H9 (cell line): ENCODE measurements at regions not wholly inside any gene's neighbourhood (a gene's known extent, or its start where the extent isn't known, plus 50 kb on each side); places are given as distances from the start of the nearest gene placed in this dataset.

Source experiments
- DNase-seq: peaks from one replicate; pipeline ENCODE4 v3.0.0-alpha.2; 2017
- H2AFZ ChIP-seq: one replicate; pipeline ENCODE4 v1.6.1; 2013; ENCODE audit warnings: mild to moderate bottlenecking, low read length, control low read depth, moderate library complexity
- H2AK5ac ChIP-seq: 2 replicates; pipeline ENCODE4 v1.6.1; 2013; ENCODE audit warnings: low read length, control low read depth, mixed read lengths; ENCODE audit not compliant: insufficient read length
- H2BK120ac ChIP-seq: one replicate; pipeline ENCODE4 v1.6.1; 2013; ENCODE audit warnings: low read depth, mild to moderate bottlenecking, low read length, control low read depth, inconsistent platforms; ENCODE audit not compliant: poor library complexity, severe bottlenecking
- H2BK12ac ChIP-seq: 2 replicates; pipeline ENCODE4 v1.6.1; 2013; ENCODE audit warnings: low read length, control low read depth, mixed read lengths, low read depth; ENCODE audit not compliant: insufficient read length
- H2BK15ac ChIP-seq: 2 replicates; pipeline ENCODE4 v1.6.1; 2013; ENCODE audit warnings: low read depth, low read length, control low read depth
- H2BK20ac ChIP-seq: one replicate; pipeline ENCODE4 v1.6.1; 2013; ENCODE audit warnings: low read depth, mild to moderate bottlenecking, low read length, control low read depth, inconsistent platforms; ENCODE audit not compliant: poor library complexity, severe bottlenecking
- H2BK5ac ChIP-seq: 2 replicates; pipeline ENCODE4 v1.6.1; 2013; ENCODE audit warnings: low read length, control low read depth, mixed read lengths; ENCODE audit not compliant: insufficient read length
- H3K14ac ChIP-seq: 2 replicates; pipeline ENCODE4 v1.6.1; 2013; ENCODE audit warnings: low read length, control low read depth; ENCODE audit not compliant: insufficient read depth
- H3K18ac ChIP-seq: 2 replicates; pipeline ENCODE4 v1.6.1; 2013; ENCODE audit warnings: low read depth, mild to moderate bottlenecking, mixed read lengths, low read length, control low read depth; ENCODE audit not compliant: insufficient read length
- H3K23ac ChIP-seq: 2 replicates; pipeline ENCODE4 v1.6.1; 2013; ENCODE audit warnings: low read length, control low read depth, mixed read lengths, low read depth; ENCODE audit not compliant: insufficient read length
- H3K23me2 ChIP-seq: 2 replicates; pipeline ENCODE4 v1.6.1; 2013; ENCODE audit warnings: low read depth, mild to moderate bottlenecking, mixed read lengths, low read length, control low read depth; ENCODE audit not compliant: insufficient read length, poor library complexity, severe bottlenecking
- H3K27ac ChIP-seq: 2 replicates; pipeline ENCODE4 v1.5.1; 2013; ENCODE audit warnings: low read length, control low read depth, mixed read lengths, low read depth; ENCODE audit not compliant: insufficient read length
- H3K27me3 ChIP-seq: 2 replicates; pipeline ENCODE4 v1.6.1; 2013; ENCODE audit warnings: low read length, control low read depth, inconsistent platforms; ENCODE audit not compliant: insufficient read depth
- H3K4ac ChIP-seq: 2 replicates; pipeline ENCODE4 v1.6.1; 2013; ENCODE audit warnings: low read depth, mild to moderate bottlenecking, control low read depth, inconsistent platforms, low read length, moderate library complexity
- H3K4me1 ChIP-seq: 2 replicates; pipeline ENCODE4 v1.6.1; 2013; ENCODE audit warnings: low read length, control low read depth, inconsistent platforms; ENCODE audit not compliant: insufficient read depth
- H3K4me2 ChIP-seq: 2 replicates; pipeline ENCODE4 v1.6.1; 2013; ENCODE audit warnings: low read length, control low read depth, mixed read lengths; ENCODE audit not compliant: insufficient read length, insufficient read depth
- H3K56ac ChIP-seq: 2 replicates; pipeline ENCODE4 v1.6.1; 2013; ENCODE audit warnings: low read depth, mild to moderate bottlenecking, mixed read lengths, low read length, control low read depth; ENCODE audit not compliant: insufficient read length
- H3K79me1 ChIP-seq: 2 replicates; pipeline ENCODE4 v1.6.1; 2013; ENCODE audit warnings: low read depth, mild to moderate bottlenecking, moderate library complexity, low read length, control low read depth, inconsistent platforms; ENCODE audit not compliant: insufficient read depth, poor library complexity, severe bottlenecking
- H3K79me2 ChIP-seq: 2 replicates; pipeline ENCODE4 v1.6.1; 2013; ENCODE audit warnings: low read length, control low read depth, inconsistent platforms; ENCODE audit not compliant: insufficient read depth
- H3K9ac ChIP-seq: 2 replicates; pipeline ENCODE4 v1.6.1; 2013; ENCODE audit warnings: low read length, control low read depth, mixed read lengths; ENCODE audit not compliant: insufficient read length; ENCODE audit errors: extremely low read depth
- H3K9me3 ChIP-seq: one replicate; pipeline ENCODE4 v1.6.1; 2013; ENCODE audit warnings: low read depth, low read length, inconsistent platforms; ENCODE audit not compliant: control insufficient read depth
- H3T11ph ChIP-seq: one replicate; pipeline ENCODE4 v1.6.1; 2013; ENCODE audit warnings: mild to moderate bottlenecking, low read length, control low read depth, inconsistent platforms
- H4K20me1 ChIP-seq: one replicate; pipeline ENCODE4 v1.6.1; 2013; ENCODE audit not compliant: control insufficient read depth, insufficient read length, insufficient read depth
- H4K5ac ChIP-seq: 2 replicates; pipeline ENCODE4 v1.6.1; 2013; ENCODE audit warnings: low read depth, mild to moderate bottlenecking, mixed read lengths, low read length, control low read depth; ENCODE audit not compliant: insufficient read length
- H4K8ac ChIP-seq: replicated peaks from 2 replicates; pipeline ENCODE4 v1.6.1; 2013; ENCODE audit warnings: low read length, control low read depth, mixed read lengths, low read depth; ENCODE audit not compliant: insufficient read length
- H4K91ac ChIP-seq: 2 replicates; pipeline ENCODE4 v1.6.1; 2013; ENCODE audit warnings: low read depth, mild to moderate bottlenecking, moderate library complexity, mixed read lengths, low read length, control low read depth; ENCODE audit not compliant: insufficient read length
- H3K27ac Mint-ChIP-seq, 3 experiments: 2 replicates in 2 of 3; 3 replicates in 1 of 3; pipeline ENCODE4 v1.8.0; 2020 to 2021; ENCODE audit warnings: mixed read lengths in 3 of 3, mild to moderate bottlenecking in 1 of 3, moderate library complexity in 1 of 3
- H3K27me3 Mint-ChIP-seq: 2 replicates; pipeline ENCODE4 v1.8.0; 2021; ENCODE audit warnings: low read depth, mild to moderate bottlenecking, moderate library complexity, mixed read lengths
- H3K36me3 Mint-ChIP-seq, 3 experiments: 2 replicates in 2 of 3; 3 replicates in 1 of 3; pipeline ENCODE4 v1.8.0; 2020 to 2021; ENCODE audit warnings: low read depth in 3 of 3, mixed read lengths in 3 of 3; ENCODE audit not compliant: insufficient read depth in 1 of 3
- H3K4me1 Mint-ChIP-seq, 2 experiments: 2 replicates each; pipeline ENCODE4 v1.8.0; 2020; ENCODE audit warnings: mixed read lengths in 2 of 2
- H3K4me3 Mint-ChIP-seq, 2 experiments: 2 replicates in 1 of 2; 3 replicates in 1 of 2; pipeline ENCODE4 v1.8.0; 2020 to 2021; ENCODE audit warnings: mild to moderate bottlenecking in 2 of 2, mixed read lengths in 2 of 2, moderate library complexity in 1 of 2
- H3K9me3 Mint-ChIP-seq, 2 experiments: 2 replicates in 1 of 2; 3 replicates in 1 of 2; pipeline ENCODE4 v1.8.0; 2020; ENCODE audit warnings: mild to moderate bottlenecking in 2 of 2, mixed read lengths in 2 of 2, moderate library complexity in 1 of 2
- WGBS: extraction: QIAGEN DNeasy Blood & Tissue Kit; methylation state at CpG from one replicate; pipeline ENCODE4 v1.1.7; 2013; ENCODE audit warnings: missing lambda C conversion rate, low lambda C conversion rate, mixed read lengths; ENCODE audit not compliant: insufficient read length; ENCODE audit errors: extremely low coverage; 5-methylcytosine and 5-hydroxymethylcytosine counted together
- TF ChIP-seq, protein P1 (sequence below): fragments of 200-600 bp; sonication (generic); conservative IDR thresholded peaks from 3 replicates; pipeline ENCODE4 v1.8.0; 2021; ENCODE audit warnings: antibody characterized with exemption, mild to moderate bottlenecking

DNA sequence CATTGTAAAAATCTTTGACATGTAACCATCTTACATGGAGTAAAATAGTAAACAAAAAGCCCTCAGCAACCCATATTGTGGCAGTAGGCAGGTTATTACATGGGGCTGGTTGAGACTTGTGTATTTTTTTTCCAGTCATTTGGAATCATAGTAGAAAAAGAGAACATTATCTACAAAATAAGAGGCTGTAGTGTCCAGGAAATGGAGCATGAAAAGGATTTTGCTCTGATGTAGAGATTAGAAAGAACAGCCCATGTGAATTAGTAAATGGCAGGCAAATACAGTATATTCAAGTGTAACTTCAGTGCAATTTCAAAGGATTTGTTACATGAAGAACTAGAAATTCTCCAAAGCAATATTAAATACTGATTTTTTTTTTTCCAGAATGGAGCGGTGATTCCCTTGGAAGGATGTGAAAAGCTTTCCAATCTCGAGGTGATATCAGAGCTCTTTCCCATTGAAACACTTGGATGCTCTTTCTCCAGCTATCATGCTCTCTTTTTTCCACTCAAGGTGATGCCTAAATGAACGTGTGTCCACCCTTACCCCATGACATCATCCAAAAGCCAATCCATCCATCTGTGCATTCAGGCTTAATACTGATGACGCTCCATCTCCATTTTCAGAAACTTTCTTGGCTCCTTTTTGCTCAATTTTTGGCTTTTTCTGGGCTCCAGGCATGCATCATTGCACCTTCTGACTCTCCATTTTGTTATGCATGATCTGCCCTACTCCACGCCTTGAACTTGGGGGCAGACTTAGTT lies 1034.7 kb downstream of the TYW1 start:
- TF ChIP-seq, protein P1, sequence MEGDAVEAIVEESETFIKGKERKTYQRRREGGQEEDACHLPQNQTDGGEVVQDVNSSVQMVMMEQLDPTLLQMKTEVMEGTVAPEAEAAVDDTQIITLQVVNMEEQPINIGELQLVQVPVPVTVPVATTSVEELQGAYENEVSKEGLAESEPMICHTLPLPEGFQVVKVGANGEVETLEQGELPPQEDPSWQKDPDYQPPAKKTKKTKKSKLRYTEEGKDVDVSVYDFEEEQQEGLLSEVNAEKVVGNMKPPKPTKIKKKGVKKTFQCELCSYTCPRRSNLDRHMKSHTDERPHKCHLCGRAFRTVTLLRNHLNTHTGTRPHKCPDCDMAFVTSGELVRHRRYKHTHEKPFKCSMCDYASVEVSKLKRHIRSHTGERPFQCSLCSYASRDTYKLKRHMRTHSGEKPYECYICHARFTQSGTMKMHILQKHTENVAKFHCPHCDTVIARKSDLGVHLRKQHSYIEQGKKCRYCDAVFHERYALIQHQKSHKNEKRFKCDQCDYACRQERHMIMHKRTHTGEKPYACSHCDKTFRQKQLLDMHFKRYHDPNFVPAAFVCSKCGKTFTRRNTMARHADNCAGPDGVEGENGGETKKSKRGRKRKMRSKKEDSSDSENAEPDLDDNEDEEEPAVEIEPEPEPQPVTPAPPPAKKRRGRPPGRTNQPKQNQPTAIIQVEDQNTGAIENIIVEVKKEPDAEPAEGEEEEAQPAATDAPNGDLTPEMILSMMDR, result no peak
- H3K36me3 Mint-ChIP-seq, result peaks cover 0 to 13% (median 2%) of the 10 kb centered on the region in 3 experiments; a peak in 1 of 7 replicates
- H2AK5ac ChIP-seq, result no peak overlapping the region

More for the DNA sequence above, 1034.7 kb downstream of the TYW1 start:
- H2BK15ac ChIP-seq, result no peak overlapping the region
- no peak overlapping the region for H3K4me3 Mint-ChIP-seq
- H2BK5ac ChIP-seq, result no peak overlapping the region
- H2BK12ac ChIP-seq, result no peak overlapping the region
- no peaks in the 10 kb centered on the region for H3K23me2 ChIP-seq
- H3K4me1 Mint-ChIP-seq, result no peaks in the 10 kb centered on the region
- H3K79me1 ChIP-seq, result no peaks in the 10 kb centered on the region
- H3K4ac ChIP-seq, result no peak overlapping the region
- H3K79me2 ChIP-seq, result no peaks in the 10 kb centered on the region
- no peak overlapping the region for H2BK120ac ChIP-seq
- H3K23ac ChIP-seq, result no peak overlapping the region
- no peak overlapping the region for H3K9ac ChIP-seq
- no peak overlapping the region for H3K18ac ChIP-seq
- H4K5ac ChIP-seq, result no peak overlapping the region
- no peak overlapping the region for H3K14ac ChIP-seq
- no peak overlapping the region for H2BK20ac ChIP-seq
- no CpG with 5 or more reads among the region's 5 CpGs for WGBS
- no peaks in the 10 kb centered on the region for H3K9me3 ChIP-seq
- peaks cover 8 to 9% of the 10 kb centered on the region in 2 experiments; a peak in 3 of 5 replicates for H3K9me3 Mint-ChIP-seq
- no peaks in the 10 kb centered on the region for H4K20me1 ChIP-seq
- H3K27me3 Mint-ChIP-seq, result no peaks in the 10 kb centered on the region
- no peak overlapping the region for H3K4me2 ChIP-seq
- H3K27me3 ChIP-seq, result no peaks in the 10 kb centered on the region
- H3T11ph ChIP-seq, result no peak overlapping the region
- H3K56ac ChIP-seq, result no peak overlapping the region
- H3K27ac Mint-ChIP-seq, result no peak overlapping the region
- H4K91ac ChIP-seq, result no peak overlapping the region
- H4K8ac ChIP-seq, result no peak overlapping the region
- H2AFZ ChIP-seq, result no peak overlapping the region
- H3K4me1 ChIP-seq, result no peaks in the 10 kb centered on the region
- no peak for DNase-seq
- H3K27ac ChIP-seq, result no peak overlapping the region
